GM23338 (cell line): ENCODE measurements at regions not wholly inside any gene's neighbourhood (a gene's known extent, or its start where the extent isn't known, plus 50 kb on each side); places are given as distances from the start of the nearest gene placed in this dataset.

Experiments
- ATAC-seq: fragments of 200-7000 bp; cut with Tn5 transposase; 3 replicates; pipeline ENCODE4 v1.9.1; 2020
- DNase-seq: peaks from one replicate; pipeline ENCODE4 v3.0.0-alpha.2; 2015; ENCODE audit warnings: low spot score
- H2AFZ ChIP-seq: fragments of 200-600 bp; sonication (generic); 2 replicates; pipeline ENCODE4 v1.8.0; 2016; ENCODE audit warnings: antibody characterized with exemption, mild to moderate bottlenecking, moderate library complexity
- H3F3A ChIP-seq: fragments of 200-600 bp; sonication (generic); replicated peaks from 2 replicates; pipeline ENCODE4 v1.8.0; 2017; ENCODE audit warnings: antibody characterized with exemption, mixed run types, low read depth
- H3K27ac ChIP-seq: fragments of 200-600 bp; sonication (generic); 2 replicates; pipeline ENCODE4 v1.6.1; 2016; ENCODE audit warnings: low read depth
- H3K27me3 ChIP-seq: fragments of 200-600 bp; sonication (generic); 2 replicates; pipeline ENCODE4 v1.8.0; 2016; ENCODE audit warnings: mild to moderate bottlenecking, mixed run types, moderate library complexity; ENCODE audit not compliant: insufficient read depth
- H3K36me3 ChIP-seq: fragments of 200-600 bp; sonication (generic); 2 replicates; pipeline ENCODE4 v1.8.0; 2016; ENCODE audit warnings: mild to moderate bottlenecking; ENCODE audit not compliant: insufficient read depth
- H3K4me1 ChIP-seq: fragments of 200-600 bp; sonication (generic); 2 replicates; pipeline ENCODE4 v1.8.0; 2016; ENCODE audit warnings: mild to moderate bottlenecking, moderate library complexity; ENCODE audit not compliant: insufficient read depth
- H3K4me2 ChIP-seq: fragments of 200-600 bp; sonication (generic); 2 replicates; pipeline ENCODE4 v1.7.1; 2017; ENCODE audit warnings: mixed run types
- H3K4me3 ChIP-seq: fragments of 200-600 bp; sonication (generic); 2 replicates; pipeline ENCODE4 v1.6.1; 2016; ENCODE audit warnings: mixed run types
- H3K79me2 ChIP-seq: fragments of 200-600 bp; sonication (generic); replicated peaks from 2 replicates; pipeline ENCODE4 v1.8.0; 2017; ENCODE audit warnings: mild to moderate bottlenecking; ENCODE audit not compliant: insufficient read depth
- H3K9me2 ChIP-seq: fragments of 200-600 bp; sonication (generic); 2 replicates; pipeline ENCODE4 v1.8.0; 2017; ENCODE audit not compliant: insufficient read depth
- H4K20me1 ChIP-seq: fragments of 200-600 bp; sonication (generic); replicated peaks from 2 replicates; pipeline ENCODE4 v1.8.0; 2017; ENCODE audit warnings: mild to moderate bottlenecking; ENCODE audit not compliant: insufficient read depth
- H3K27ac Mint-ChIP-seq: 2 replicates; pipeline ENCODE4 v1.8.0; 2020; ENCODE audit warnings: inconsistent platforms, mild to moderate bottlenecking, moderate library complexity, mixed read lengths
- H3K27me3 Mint-ChIP-seq: 3 replicates; pipeline ENCODE4 v1.8.0; 2022; ENCODE audit warnings: low read depth, mild to moderate bottlenecking, moderate library complexity, mixed read lengths, inconsistent platforms; ENCODE audit not compliant: insufficient read depth, poor library complexity
- H3K36me3 Mint-ChIP-seq: 3 replicates; pipeline ENCODE4 v1.8.0; 2021; ENCODE audit warnings: low read depth, mild to moderate bottlenecking, inconsistent platforms, moderate library complexity, mixed read lengths
- H3K4me1 Mint-ChIP-seq: 3 replicates; pipeline ENCODE4 v1.8.0; 2020; ENCODE audit warnings: mild to moderate bottlenecking, inconsistent platforms, mixed read lengths
- H3K4me3 Mint-ChIP-seq: 3 replicates; pipeline ENCODE4 v1.8.0; 2021; ENCODE audit warnings: moderate library complexity, mild to moderate bottlenecking, inconsistent platforms, mixed read lengths
- H3K9me3 Mint-ChIP-seq: 3 replicates; pipeline ENCODE4 v1.8.0; 2020; ENCODE audit warnings: moderate library complexity, mild to moderate bottlenecking, inconsistent platforms, mixed read lengths
- CREB1 ChIP-seq: fragments of 250-450 bp; sonication (Bioruptor Pico); IDR thresholded peaks from 2 replicates; pipeline ENCODE4 v1.5.0; 2020; ENCODE audit warnings: low read depth, mild to moderate bottlenecking, moderate library complexity
- EZH2 ChIP-seq: fragments of 200-600 bp; sonication (generic); IDR thresholded peaks from one replicate; pipeline ENCODE4 v1.8.0; 2017; ENCODE audit warnings: antibody characterized with exemption, mild to moderate bottlenecking, low read depth; ENCODE audit not compliant: unreplicated experiment
- REST ChIP-seq: IDR thresholded peaks from one replicate; pipeline ENCODE4 v1.6.1; 2018; ENCODE audit warnings: antibody characterized with exemption; ENCODE audit not compliant: unreplicated experiment
- ZNF114 ChIP-seq: fragments of 250-450 bp; sonication (Bioruptor Pico); IDR thresholded peaks from 2 replicates; pipeline ENCODE4 v1.5.0; 2020; ENCODE audit warnings: mild to moderate bottlenecking, moderate library complexity
- ZNF462 ChIP-seq: fragments of 250-450 bp; sonication (Bioruptor Pico); IDR thresholded peaks from 2 replicates; pipeline ENCODE4 v1.5.0; 2020; ENCODE audit warnings: mild to moderate bottlenecking, moderate library complexity

GRCh38 chr18:66150650-66151049 lies 399.8 kb downstream of the CDH7 start (continued):
- TF ChIP-seq ZNF462 (CRISPR knock-in tag): no peak

- Mint-ChIP-seq H3K36me3 (no peaks in the 10 kb centered on the region), H3K9me3 (no peaks in the 10 kb centered on the region), H3K4me3 (no peak overlapping the region), H3K27ac (no peak overlapping the region), H3K4me1 (peaks cover 7% of the 10 kb centered on the region; the same call in 2 of the 3 replicates), H3K27me3 (no peaks in the 10 kb centered on the region)
- Histone ChIP-seq H3K4me2 (no peak overlapping the region), H3K36me3 (no peaks in the 10 kb centered on the region), H3K4me3 (no peak overlapping the region), H3K27me3 (no peaks in the 10 kb centered on the region), H3K79me2 (no peaks in the 10 kb centered on the region), H3F3A (no peaks in the 10 kb centered on the region), H3K4me1 (no peaks in the 10 kb centered on the region), H3K9me2 (no peaks in the 10 kb centered on the region), H4K20me1 (no peaks in the 10 kb centered on the region), H3K27ac (no peak overlapping the region), H2AFZ (peak overlapping the region; percentile 75; the same call in 1 of the 2 replicates)
- TF ChIP-seq ZNF114 (CRISPR knock-in tag) (no peak), REST (no peak), ZNF462 (CRISPR knock-in tag) (no peak), EZH2 (no peak), CREB1 (no peak)
- no peak for DNase-seq
- no peak for ATAC-seq
Measured at GRCh38 chr18:66143029-66143428, 392.2 kb downstream of the CDH7 start.
